ENCODE measurements at regions not wholly inside any gene's neighbourhood (a gene's known extent, or its start where the extent isn't known, plus 50 kb on each side); places are given as distances from the start of the nearest gene placed in this dataset.

DNA sequence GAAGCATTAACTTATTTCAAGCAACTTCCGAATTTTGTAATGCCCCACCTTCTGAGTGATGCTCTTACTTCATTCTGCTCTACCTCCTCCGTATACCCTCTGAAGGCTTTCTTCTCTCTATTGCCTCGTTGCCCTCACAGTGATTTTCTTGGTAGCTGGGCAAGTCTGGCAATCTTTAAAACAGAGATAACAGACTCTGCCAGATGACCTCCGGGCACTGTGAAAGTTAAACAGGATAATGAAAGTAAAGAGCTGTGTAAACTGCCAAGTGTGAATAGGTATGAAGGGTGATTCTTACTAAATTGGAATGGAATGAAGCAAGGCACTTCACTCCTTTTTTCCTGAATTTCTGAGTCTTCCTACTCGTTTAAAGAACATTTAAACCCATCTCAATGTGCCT lies 207.3 kb upstream of the GYPC start:
- DNase-seq (ENCODE audit: low read depth in 1 of 2, low spot score in 1 of 2) = no peak

DNA sequence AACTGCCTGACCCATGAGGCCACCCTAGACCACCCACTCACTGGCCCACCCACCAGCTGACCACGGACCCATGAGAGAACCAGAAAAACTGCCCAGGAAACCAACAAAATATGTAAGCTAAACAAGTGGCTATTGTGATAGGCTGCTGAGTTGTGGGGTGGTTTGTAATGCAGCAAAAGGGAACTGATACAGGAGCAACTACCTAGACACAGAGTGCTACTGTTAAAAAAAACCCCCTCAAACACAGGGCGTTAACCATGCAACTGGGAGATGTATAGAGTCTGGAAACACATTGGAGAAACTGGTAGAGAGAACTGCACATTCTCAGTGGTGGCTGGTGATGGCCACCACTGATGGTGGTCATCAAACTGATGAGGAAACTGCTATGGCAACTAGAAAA lies 206.3 kb upstream of the GYPC start:
- no peak for DNase-seq (ENCODE audit: low read depth in 1 of 2, low spot score in 1 of 2)

DNA sequence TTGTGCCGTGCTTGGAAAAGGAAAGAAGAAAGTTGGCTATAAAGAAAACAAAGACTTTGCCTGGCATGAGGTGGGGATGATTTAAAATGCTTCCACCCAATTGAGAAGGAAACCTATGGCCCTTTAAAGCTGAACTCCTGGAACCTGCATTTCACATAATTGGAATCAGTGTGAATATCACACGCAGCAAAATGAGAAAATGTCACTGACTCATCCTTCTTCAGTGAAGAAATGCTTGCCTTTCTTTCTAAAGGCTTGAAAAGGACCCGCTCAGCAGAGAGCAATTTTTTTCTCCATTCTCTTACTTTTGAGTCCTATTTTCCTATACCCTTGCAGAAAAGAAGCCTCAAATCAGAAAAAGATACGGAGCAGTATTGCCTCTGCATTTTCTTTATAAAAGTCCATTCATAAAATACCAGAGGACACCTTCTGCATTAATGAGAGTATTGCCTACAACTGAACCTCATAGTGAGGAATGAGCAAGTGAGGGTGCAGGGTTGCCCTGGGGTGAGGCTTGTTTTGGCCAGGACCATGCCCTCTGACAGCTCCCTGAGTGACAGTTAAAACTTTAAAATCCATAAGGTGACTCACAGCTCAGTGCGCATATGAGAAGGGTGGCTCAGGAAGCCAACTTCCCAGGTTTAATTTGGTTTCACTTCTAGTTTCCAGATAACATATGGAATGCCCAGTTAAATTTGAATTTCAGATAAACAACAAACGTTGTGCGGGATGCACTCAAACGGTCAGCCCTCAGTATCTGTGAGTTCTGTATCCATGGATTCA lies 191.9 kb upstream of the GYPC start:
- DNase-seq (ENCODE audit: low read depth in 1 of 2, low spot score in 1 of 2) = no peak

DNA sequence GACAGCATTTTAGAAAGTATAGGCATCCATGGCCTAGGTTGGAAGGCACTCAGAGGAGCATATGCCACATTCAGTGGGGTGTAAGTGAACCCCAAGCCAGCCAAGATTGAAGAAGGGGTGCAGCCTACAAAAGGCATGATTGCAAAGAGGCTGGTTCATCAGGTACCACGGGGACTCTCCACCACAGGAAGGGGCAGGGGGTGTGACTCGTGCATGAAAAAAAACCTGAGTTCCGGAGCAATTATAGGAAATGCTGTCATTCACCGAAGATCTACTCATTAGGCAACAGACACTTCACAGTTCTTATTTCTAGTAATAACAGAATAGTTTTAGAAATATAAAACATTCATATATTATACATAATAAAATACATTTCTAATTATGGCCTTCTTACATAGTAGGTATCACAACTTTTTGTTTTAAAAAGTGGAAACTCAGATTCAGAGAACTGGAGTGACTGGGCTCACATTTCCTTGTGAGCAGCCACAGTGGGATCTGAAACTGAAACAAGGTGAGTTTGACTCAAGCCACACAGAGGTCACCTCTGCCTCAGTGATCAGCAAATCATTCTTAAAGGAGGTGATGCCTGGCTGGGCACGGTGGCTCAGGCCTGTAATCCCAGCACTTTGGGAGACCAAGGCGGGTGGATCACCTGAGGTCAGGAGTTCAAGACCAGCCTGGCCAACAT lies 188.4 kb upstream of the GYPC start:
- DNase-seq (ENCODE audit: low read depth in 1 of 2, low spot score in 1 of 2) = no peak

DNA sequence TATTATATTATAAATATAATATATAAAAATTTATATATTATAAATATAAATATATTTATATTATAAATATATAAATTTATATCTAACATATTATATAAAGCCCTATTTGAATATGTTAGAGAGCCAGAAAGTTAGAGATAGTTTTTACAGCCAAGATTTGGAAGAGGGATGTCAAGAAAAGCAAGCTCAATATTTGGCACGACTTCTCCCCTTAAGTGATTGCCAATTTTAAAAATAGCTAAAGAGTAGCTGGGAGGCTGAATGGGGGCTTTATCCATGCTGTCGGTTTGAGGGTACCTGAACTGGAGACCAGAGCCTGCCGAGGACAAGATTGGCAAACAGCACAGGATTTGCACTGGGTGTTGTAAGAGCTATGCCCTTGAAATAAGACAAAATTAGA lies 180.9 kb upstream of the GYPC start:
- no peak for DNase-seq (ENCODE audit: low read depth in 1 of 2, low spot score in 1 of 2)

DNA sequence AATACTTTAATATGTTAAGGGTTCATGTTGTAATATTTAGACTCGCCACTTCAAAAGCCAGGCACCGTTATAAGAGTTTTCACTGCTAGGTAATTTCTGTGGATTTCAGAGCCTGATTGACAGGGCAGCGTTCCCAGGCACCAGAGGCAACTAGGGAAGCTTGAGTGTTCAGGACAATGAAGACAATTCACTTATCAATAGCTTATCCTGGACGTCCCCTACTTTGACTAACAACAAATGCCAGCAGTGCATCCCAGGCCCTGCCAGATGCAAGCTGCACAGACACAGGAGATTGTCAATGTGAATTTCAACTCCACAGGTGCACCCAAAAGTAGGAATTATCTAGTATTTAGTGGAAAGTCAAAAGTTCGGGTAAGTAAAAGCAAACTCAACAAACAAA lies 179.3 kb upstream of the GYPC start:
- no peak for DNase-seq (ENCODE audit: low read depth in 1 of 2, low spot score in 1 of 2)

DNA sequence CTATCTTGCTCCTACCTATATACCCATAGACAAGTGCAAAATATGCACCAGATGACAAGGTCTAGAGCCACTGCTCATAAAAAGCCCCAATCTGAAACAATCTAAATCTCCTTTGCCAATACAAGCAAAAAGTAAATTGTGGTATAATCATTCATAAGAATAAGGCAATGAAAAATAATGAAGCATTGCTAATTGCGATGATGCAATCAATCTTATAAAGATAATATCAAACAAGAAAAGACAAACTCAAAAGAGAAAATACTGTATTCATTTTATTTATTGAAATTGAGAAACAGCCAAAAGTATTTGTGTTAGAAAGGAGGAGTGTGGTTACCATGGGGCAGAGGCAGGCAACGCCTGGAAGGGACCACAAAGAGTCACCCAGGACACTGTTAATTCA lies 175.9 kb upstream of the GYPC start:
- no peak for DNase-seq (ENCODE audit: low read depth in 1 of 2, low spot score in 1 of 2)

DNA sequence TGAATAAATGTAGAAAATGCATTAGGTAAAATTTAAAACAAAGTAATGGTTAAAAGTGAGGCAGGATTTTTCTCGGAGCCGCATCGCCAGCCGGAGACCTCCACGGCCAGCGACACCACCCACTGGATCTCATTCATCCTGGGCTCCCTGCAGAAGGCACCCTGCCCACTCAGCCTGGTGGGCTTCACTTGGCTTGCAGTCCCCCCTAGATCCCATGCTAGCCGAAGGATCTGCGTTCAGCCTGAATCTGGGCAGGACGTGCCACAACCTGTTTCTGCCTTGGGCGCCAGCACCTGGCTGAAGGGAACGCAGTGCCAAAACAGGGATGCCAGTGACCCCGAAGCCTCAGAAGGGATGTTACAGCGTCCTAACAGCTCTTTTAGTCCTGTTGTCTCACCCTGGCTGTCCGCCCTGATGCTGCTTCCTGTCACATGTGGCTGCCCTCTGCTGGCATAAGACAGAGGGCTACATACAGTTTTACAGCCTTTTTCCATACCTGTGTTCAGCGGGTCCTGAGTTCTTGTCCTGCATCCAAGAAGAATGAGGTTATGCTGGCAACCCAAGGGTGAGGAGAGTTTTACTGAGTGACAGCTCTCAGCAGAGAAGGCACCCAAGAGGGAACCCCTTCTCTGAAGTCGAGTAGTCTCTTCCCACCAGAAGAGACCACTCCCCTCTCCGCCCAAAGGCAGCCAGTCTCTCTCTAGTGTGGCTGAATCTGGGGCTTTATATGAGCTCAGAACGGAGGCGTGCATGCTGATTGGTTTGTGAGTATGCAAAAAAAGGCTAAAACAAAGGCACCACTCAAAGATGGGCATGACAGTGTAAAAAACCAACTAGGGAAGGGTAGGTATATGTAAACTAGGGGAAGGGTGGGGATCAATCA lies 173.1 kb upstream of the GYPC start:
- DNase-seq (ENCODE audit: low read depth in 1 of 2, low spot score in 1 of 2) = no peak

DNA sequence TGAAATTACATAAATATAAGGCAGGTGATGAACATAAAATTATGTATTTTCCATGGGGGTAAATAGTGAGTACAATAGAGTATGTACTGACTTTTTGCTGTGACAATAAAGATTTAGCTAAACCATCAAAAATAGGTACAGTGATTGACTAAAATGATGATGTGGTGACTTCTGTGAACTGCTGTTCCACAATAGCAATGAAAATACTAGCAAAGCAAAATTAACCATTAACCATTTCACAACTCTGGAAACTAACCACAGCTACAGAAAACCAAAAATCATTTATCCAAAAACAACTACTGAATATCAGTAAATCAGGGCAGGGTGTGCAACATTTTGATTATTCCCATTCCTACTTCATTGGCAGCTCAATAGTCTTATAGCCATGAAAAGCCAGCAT lies 161.4 kb upstream of the GYPC start:
- DNase-seq (ENCODE audit: low read depth in 1 of 2, low spot score in 1 of 2) = no peak

DNA sequence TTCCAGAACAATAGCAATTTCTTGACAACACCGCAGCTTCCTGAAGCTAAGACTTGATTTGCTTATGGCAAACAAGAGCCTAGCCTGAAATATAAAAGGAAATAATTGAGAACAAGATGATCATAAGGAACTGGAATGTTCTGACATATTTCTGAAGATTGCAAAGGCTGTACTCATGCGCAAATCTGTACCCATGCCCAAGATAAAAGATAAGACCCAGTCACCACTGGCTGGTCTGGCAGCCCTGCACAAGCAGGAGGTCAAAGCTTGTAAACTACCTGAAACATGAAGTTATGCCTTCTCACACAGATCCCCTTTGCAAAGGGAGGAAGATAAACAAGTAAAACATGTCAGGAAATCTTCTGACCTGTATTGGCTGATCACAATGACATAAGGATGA lies 160.8 kb upstream of the GYPC start:
- no peak for DNase-seq (ENCODE audit: low read depth in 1 of 2, low spot score in 1 of 2)

DNA sequence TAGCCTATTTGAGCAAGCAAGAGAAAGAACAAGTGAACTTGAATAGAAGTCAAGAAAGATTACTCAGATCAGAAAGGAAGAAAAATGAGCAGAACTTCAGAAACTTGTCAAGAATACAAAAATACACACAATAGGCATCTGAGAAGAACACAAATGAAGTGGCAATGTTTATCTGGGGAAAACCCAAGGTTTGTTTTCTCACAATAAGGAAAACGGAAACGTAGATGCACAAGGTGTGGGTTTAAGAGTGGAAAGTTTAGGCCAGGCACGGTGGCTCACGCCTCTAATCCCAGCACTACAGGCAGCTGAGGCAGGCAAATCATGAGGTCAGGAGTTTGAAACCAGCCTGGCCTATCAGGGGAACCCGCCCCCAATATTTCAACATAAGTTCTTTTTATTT lies 159.5 kb upstream of the GYPC start:
- DNase-seq (ENCODE audit: low read depth in 1 of 2, low spot score in 1 of 2) = no peak

DNA sequence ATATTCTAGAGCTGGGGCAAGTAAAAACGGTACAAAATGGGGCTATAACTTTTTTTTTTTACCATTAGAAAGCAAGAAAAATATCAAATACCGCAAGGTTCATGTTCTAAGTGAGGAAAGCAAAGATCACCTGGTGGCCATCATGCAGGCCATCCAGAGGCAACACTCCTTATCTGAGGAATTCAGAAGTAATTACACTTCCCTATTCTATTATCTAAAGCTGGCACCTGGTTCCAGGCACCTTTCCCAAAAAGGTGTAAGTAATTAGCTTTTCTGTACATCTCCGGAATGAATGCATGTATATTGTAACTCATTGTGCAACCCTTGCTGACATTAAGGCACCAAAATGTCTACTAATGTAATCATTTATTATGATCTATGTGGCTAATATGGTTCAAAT lies 152.5 kb upstream of the GYPC start:
- DNase-seq (ENCODE audit: low read depth in 1 of 2, low spot score in 1 of 2) = no peak

DNA sequence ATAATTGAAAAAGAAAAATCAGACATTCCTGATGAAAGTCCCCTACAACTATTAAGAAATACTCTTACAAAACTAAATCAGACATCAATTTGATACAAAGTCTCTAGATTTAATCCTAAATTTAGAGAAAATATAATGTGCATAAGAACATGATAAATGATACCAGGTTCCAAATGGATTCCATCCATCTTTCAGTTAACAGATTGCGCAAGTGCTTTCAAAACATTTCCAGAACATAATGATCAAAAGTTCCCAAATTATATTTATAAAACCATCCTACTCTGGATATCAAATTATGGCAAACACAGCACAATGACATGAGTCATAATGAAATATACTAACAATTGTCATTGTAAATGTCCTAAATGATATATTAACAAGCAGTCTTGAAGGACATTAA lies 151.0 kb upstream of the GYPC start:
- DNase-seq (ENCODE audit: low read depth in 1 of 2, low spot score in 1 of 2) = no peak

DNA sequence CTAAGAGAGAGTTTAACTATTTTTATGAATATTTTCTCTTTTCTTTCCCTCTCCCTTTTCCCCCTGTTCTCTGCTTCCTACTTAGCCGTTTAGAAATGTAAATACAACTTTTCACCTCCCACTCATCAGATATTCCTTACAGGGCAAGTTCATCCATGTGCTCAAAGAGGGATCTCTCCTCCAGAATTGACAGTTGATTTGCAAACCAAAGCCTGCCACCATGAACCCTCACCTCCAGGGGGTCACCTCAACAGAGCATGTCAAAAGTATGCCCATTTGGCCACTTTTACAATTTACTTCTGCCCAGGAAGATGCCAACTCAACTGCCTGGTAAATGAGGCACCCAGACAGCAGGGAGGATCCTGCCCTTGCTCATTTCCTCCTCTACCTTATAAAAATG lies 149.2 kb upstream of the GYPC start:
- DNase-seq (ENCODE audit: low read depth in 1 of 2, low spot score in 1 of 2) = no peak

DNA sequence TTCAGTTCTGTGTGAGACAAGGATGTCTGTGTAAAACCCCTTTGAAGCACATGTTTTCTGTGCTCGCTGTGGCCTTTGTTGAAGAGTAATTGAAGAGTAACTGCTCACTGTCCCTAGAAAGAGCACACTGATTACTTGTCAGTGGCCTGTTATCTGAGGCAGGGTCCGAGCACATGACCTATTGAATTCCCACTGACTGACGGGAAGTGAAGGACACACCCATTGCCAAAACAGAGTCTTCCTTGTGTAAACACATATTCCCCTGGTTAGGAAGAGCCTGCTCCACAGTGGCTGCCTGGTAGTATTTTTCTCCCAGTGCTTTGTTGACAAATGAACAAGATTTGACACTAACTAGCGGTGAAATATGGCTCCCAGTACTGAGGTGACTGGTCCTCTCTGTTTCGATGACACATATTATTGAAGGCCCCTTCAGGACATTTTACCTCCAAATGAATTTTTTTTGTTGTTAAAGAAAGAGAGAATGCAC lies 148.5 kb upstream of the GYPC start:
- no peak for DNase-seq (ENCODE audit: low read depth in 1 of 2, low spot score in 1 of 2)

DNA sequence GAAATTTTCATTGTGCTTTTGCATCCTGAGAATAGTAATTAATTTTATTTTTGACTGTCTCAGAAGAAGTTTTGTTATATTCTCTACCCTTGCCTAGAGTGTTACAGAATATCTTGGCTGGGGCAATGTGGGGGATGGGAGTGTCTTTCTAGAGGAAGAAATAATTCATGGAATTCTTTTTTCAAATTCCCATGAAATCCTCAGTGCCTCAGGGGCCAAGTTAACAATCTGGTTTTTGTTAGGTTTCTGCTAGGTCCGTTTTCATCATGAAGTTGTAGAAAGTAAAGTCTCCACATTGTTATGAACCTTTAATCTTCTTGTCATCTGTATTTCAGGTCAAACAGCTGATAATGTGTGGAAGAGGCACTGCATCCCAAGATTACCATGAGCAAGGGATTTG lies 145.6 kb upstream of the GYPC start:
- no peak for DNase-seq (ENCODE audit: low read depth in 1 of 2, low spot score in 1 of 2)

DNA sequence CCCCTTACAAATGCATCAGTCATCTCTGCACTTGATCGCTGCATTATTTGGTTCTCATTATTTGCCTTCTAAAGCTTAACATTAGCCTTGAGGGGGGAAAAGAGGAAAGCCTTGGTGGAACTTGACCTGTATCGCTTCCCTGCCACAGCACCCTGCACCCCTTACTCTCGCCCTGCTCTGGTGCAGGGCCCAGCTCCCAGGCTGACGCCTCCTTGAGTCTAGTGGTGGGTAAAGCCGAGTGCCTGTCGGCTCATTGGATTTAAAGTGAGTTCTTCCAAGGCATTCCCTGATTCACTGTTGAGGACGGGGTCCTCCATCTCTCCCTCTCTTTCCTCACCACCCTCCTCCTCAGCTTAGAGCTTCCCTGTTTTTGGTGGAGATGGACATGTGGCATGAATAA lies 145.0 kb upstream of the GYPC start:
- no peak for DNase-seq (ENCODE audit: low read depth in 1 of 2, low spot score in 1 of 2)

DNA sequence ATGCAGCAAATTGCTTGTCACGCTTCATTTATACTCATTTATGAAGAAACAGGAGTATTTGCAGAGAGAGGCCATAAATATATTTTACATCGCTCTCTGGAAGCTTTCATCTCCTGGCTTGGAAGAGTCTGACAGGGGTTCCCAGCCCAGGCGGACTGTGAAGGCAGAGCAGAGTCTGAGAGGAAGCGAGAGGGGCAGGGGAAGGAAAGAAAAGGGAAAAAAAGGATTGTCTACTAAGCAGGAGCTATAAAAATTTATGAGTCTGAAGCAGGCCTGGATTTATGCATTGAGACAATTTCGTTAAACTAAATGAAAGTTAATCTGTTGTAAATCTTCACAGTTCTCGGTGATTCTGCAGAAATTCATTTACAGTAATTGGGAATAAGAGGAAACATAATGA lies 143.9 kb upstream of the GYPC start:
- no peak for DNase-seq (ENCODE audit: low read depth in 1 of 2, low spot score in 1 of 2)

DNA sequence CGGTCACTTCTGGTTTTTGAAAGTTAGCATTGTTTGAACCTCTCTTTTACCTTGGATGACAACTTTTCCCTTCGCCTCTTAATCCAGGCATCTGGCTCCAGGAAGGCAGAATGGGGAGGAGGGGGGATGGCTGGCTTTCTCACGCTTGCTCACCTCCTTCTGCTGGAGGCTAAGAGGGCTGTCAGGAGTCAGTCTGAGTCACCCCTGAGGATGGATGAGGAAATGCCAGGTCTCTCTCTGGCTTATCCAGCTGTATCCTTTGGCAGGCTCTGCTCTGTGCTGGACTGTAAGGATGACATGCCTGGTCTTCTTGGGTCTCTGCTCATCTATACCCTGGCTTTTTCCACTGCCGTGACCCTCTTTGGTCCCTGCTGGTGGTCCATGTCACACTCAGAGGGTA lies 142.9 kb upstream of the GYPC start:
- DNase-seq (ENCODE audit: low read depth in 1 of 2, low spot score in 1 of 2) = no peak

DNA sequence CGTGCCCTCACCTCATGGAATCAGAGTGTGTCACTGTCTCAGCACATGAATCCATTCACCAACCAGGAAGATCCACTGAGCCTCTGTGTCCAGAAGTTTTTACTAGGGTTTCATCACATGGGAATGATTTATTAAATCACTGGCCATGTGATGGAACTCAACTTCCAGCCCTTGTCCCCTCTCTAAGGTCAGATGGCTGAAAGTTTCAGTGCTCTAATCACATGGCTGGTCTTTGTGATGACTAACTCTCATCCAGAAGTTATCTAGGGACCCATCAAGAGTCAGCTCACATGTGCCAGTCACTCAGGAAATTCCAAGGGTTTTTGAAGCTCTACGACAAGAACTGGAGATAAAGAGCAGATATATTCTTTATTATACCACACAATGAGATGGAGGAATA lies 140.5 kb upstream of the GYPC start:
- DNase-seq (ENCODE audit: low read depth in 1 of 2, low spot score in 1 of 2) = no peak

DNA sequence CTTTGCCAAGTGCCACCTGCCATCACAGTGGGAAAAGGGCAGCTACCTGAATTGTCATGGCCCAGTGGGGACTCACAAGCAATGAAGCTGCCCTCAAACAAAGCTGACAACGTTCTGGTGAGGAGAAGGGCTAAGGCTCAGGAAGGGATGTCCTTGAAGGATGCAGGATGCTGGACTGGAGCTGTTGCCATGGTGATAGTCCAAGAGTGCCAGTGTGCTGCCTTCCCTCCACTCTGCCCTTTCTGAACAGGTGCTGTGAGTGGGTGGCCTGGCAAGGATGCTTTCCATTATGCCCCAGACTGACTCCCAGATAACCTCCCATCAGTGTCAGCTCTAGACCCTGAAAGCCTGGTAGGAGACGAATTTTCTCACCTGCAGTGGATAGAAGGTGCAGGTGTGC lies 137.8 kb upstream of the GYPC start:
- no peak for DNase-seq (ENCODE audit: low read depth in 1 of 2, low spot score in 1 of 2)

Measured in activated T-helper 1 cell treated with anti-CD3 and anti-CD28 coated beads, Interleukin-2, amount 50 U/mL, for 16 hours (primary cell).